PC-3 (cell line): ENCODE measurements at regions not wholly inside any gene's neighbourhood (a gene's known extent, or its start where the extent isn't known, plus 50 kb on each side); places are given as distances from the start of the nearest gene placed in this dataset.

Source experiments
- ATAC-seq: fragments of 200-7000 bp; cut with Tn5 transposase; 2 replicates; pipeline ENCODE4 v1.9.1; 2020; ENCODE audit warnings: mild to moderate bottlenecking, moderate library complexity
- BruUV-seq: library from RNA; stranded (reverse); fragments of 400-500 nt; replicated peaks from 2 replicates; lab custom pipeline; 2021; lab: Mats Ljungman, UMichigan
- CTCF ChIA-PET: fragments of 300-600 bp; sonication (Branson Sonifier 250); formaldehyde crosslinking; loops from one replicate; lab custom pipeline; 2022; ENCODE audit warnings: antibody characterized with exemption; lab: Charles Lee
- POLR2A ChIA-PET: fragments of 300-600 bp; sonication (Branson Sonifier 250); formaldehyde crosslinking; loops from one replicate; lab custom pipeline; 2022; ENCODE audit warnings: antibody characterized with exemption; ENCODE audit not compliant: unreplicated experiment; lab: Charles Lee
- DNase-seq: peaks from one replicate; pipeline ENCODE4 v3.0.0-alpha.2; 2015
- H2AFZ ChIP-seq: fragments of 300-600 bp; sonication (generic); 2 replicates; pipeline ENCODE4 v1.6.0; 2016; ENCODE audit warnings: antibody characterized with exemption, low read length
- H3F3A ChIP-seq: fragments of 300-600 bp; sonication (generic); one replicate; pipeline ENCODE4 v1.6.0; 2017; ENCODE audit warnings: antibody characterized with exemption, low read length, control low read depth, mild to moderate bottlenecking; ENCODE audit not compliant: unreplicated experiment
- H3K27ac ChIP-seq: fragments of 300-600 bp; sonication (generic); 2 replicates; pipeline ENCODE4 v1.5.1; 2016; ENCODE audit warnings: mild to moderate bottlenecking, low read length
- H3K27me3 ChIP-seq: fragments of 300-600 bp; sonication (generic); 2 replicates; pipeline ENCODE4 v1.6.1; 2016; ENCODE audit warnings: low read length, mixed read lengths
- H3K36me3 ChIP-seq: fragments of 300-600 bp; sonication (generic); 2 replicates; pipeline ENCODE4 v1.6.1; 2016; ENCODE audit warnings: low read depth, mixed run types, low read length, mixed read lengths
- H3K4me1 ChIP-seq: fragments of 300-600 bp; sonication (generic); 2 replicates; pipeline ENCODE4 v1.5.1; 2016; ENCODE audit warnings: low read length; ENCODE audit not compliant: insufficient read depth
- H3K4me2 ChIP-seq: fragments of 300-600 bp; sonication (generic); 2 replicates; pipeline ENCODE4 v1.6.0; 2016; ENCODE audit warnings: low read length
- H3K4me3 ChIP-seq: fragments of 300-600 bp; sonication (generic); 2 replicates; pipeline ENCODE4 v1.5.1; 2016; ENCODE audit warnings: mild to moderate bottlenecking, low read length, mixed read lengths
- H3K79me2 ChIP-seq: fragments of 300-600 bp; sonication (generic); 2 replicates; pipeline ENCODE4 v1.6.1; 2017; ENCODE audit warnings: low read length, mixed read lengths
- H3K9ac ChIP-seq: fragments of 300-600 bp; sonication (generic); 2 replicates; pipeline ENCODE4 v1.6.0; 2016; ENCODE audit warnings: mild to moderate bottlenecking, low read length
- H3K9me2 ChIP-seq: fragments of 300-600 bp; sonication (generic); replicated peaks from 2 replicates; pipeline ENCODE4 v1.6.1; 2016; ENCODE audit warnings: mixed run types, low read length, mixed read lengths
- H3K9me3 ChIP-seq: fragments of 300-600 bp; sonication (generic); 2 replicates; pipeline ENCODE4 v1.6.1; 2016; ENCODE audit warnings: low read length, mixed read lengths
- H4K20me1 ChIP-seq: fragments of 300-600 bp; sonication (generic); 2 replicates; pipeline ENCODE4 v1.6.1; 2016; ENCODE audit warnings: low read length, mixed read lengths
- CTCF ChIP-seq: fragments of 300-600 bp; sonication (generic); conservative IDR thresholded peaks from 2 replicates; pipeline ENCODE4 v1.5.1; 2017; ENCODE audit warnings: antibody characterized with exemption, low read depth, mild to moderate bottlenecking, low read length
- EZH2 ChIP-seq: fragments of 300-600 bp; sonication (generic); IDR thresholded peaks from one replicate; pipeline ENCODE4 v1.6.1; 2017; ENCODE audit warnings: antibody characterized with exemption, mild to moderate bottlenecking, low read length; ENCODE audit not compliant: unreplicated experiment
- EZH2phosphoT487 ChIP-seq: fragments of 300-600 bp; sonication (generic); IDR thresholded peaks from 2 replicates; pipeline ENCODE4 v1.6.1; 2018; ENCODE audit warnings: mild to moderate bottlenecking, antibody characterized with exemption, low read length, borderline replicate concordance
- intact Hi-C: fragments of 100-400 bp; cut with micrococcal nuclease; formaldehyde crosslinking; loops from 2 replicates; pipeline ENCODE4 v1.9.0; 2023

- Histone ChIP-seq H3K4me2 (no peak overlapping the region), H4K20me1 (no peaks in the 10 kb centered on the region), H3K9me3 (peaks cover 34% of the 10 kb centered on the region), H3K9me2 (no peaks in the 10 kb centered on the region), H3K4me1 (no peaks in the 10 kb centered on the region), H3K27ac (no peak overlapping the region), H3K9ac (no peak overlapping the region), H3K36me3 (no peaks in the 10 kb centered on the region), H3K79me2 (no peaks in the 10 kb centered on the region), H3K27me3 (no peaks in the 10 kb centered on the region), H2AFZ (no peak overlapping the region), H3K4me3 (no peak overlapping the region), H3F3A (no peaks in the 10 kb centered on the region)
- POLR2A ChIA-PET: no interaction called here
- DNase-seq (no peak), ATAC-seq (no peak)
- CTCF ChIA-PET: no interaction called here
- TF ChIP-seq EZH2phosphoT487: no peak
- TF ChIP-seq EZH2: no peak
- no peak for TF ChIP-seq CTCF
- intact Hi-C loops: no loop called here
- no TSS peak for BruUV-seq
These were observed 611.2 kb upstream of the ARPP21 start for GRCh38 chr3:35028157-35028556.

- POLR2A ChIA-PET: no interaction called here
- H3K9ac ChIP-seq: no peak overlapping the region
- H3K79me2 ChIP-seq: no peaks in the 10 kb centered on the region
- intact Hi-C loops: no loop called here
- no peak overlapping the region for H2AFZ ChIP-seq
- TF ChIP-seq EZH2 (no peak), EZH2phosphoT487 (no peak), CTCF (no peak)
- BruUV-seq: no TSS peak
- H3K4me2 ChIP-seq: no peak overlapping the region
- DNase-seq (no peak), ATAC-seq (no peak)
- no peak overlapping the region for H3K27ac ChIP-seq
- no peaks in the 10 kb centered on the region for H3K36me3 ChIP-seq
- H3F3A ChIP-seq: no peaks in the 10 kb centered on the region
- no peaks in the 10 kb centered on the region for H3K27me3 ChIP-seq
- H3K4me3 ChIP-seq: no peak overlapping the region
- H4K20me1 ChIP-seq: no peaks in the 10 kb centered on the region
- H3K4me1 ChIP-seq: no peaks in the 10 kb centered on the region
- peaks cover 19% of the 10 kb centered on the region for H3K9me3 ChIP-seq
- no peaks in the 10 kb centered on the region for H3K9me2 ChIP-seq
- CTCF ChIA-PET: no interaction called here
These were observed 596.9 kb upstream of the ARPP21 start for GRCh38 chr3:35042210-35042991.

- Histone ChIP-seq H3K9ac (no peak overlapping the region), H3K4me3 (no peak overlapping the region), H3K4me1 (no peaks in the 10 kb centered on the region), H3K4me2 (no peak overlapping the region), H3K36me3 (no peaks in the 10 kb centered on the region; the same call in 1 of the 2 replicates), H3K27me3 (no peaks in the 10 kb centered on the region), H4K20me1 (no peaks in the 10 kb centered on the region), H3K79me2 (no peaks in the 10 kb centered on the region), H2AFZ (no peak overlapping the region), H3K9me2 (no peaks in the 10 kb centered on the region), H3F3A (no peaks in the 10 kb centered on the region), H3K9me3 (peaks cover 19% of the 10 kb centered on the region), H3K27ac (no peak overlapping the region)
- TF ChIP-seq EZH2phosphoT487: no peak
- TF ChIP-seq EZH2: no peak
- no peak for TF ChIP-seq CTCF
- POLR2A ChIA-PET: no interaction called here
- no peak for ATAC-seq
- BruUV-seq: no TSS peak
- no peak for DNase-seq
- CTCF ChIA-PET: no interaction called here
- intact Hi-C loops: no loop called here
These were observed 596.3 kb upstream of the ARPP21 start for GRCh38 chr3:35043040-35043439.
